Loucy (cell line): ENCODE measurements at regions not wholly inside any gene's neighbourhood (a gene's known extent, or its start where the extent isn't known, plus 50 kb on each side); places are given as distances from the start of the nearest gene placed in this dataset.

Experiments
- H2AFZ ChIP-seq: fragments of 200-600 bp; sonication (generic); 2 replicates; pipeline ENCODE4 v1.6.0; 2016; ENCODE audit warnings: antibody characterized with exemption, mild to moderate bottlenecking, low read length, moderate library complexity
- H3F3A ChIP-seq: fragments of 200-600 bp; 2 replicates; pipeline ENCODE4 v1.6.0; 2016; ENCODE audit warnings: antibody characterized with exemption, low read depth, mild to moderate bottlenecking
- H3K27me3 ChIP-seq: fragments of 200-600 bp; sonication (generic); 2 replicates; pipeline ENCODE4 v1.6.1; 2014; ENCODE audit warnings: low read length, mild to moderate bottlenecking; ENCODE audit not compliant: insufficient read depth, poor library complexity, severe bottlenecking
- H3K36me3 ChIP-seq: fragments of 200-600 bp; sonication (generic); 2 replicates; pipeline ENCODE4 v1.6.1; 2016; ENCODE audit warnings: low read length; ENCODE audit not compliant: insufficient read depth
- H3K4me1 ChIP-seq: fragments of 200-600 bp; sonication (generic); 2 replicates; pipeline ENCODE4 v1.5.1; 2014; ENCODE audit warnings: low read length, mild to moderate bottlenecking; ENCODE audit not compliant: insufficient read depth, poor library complexity, severe bottlenecking
- H3K4me2 ChIP-seq: fragments of 200-600 bp; sonication (generic); 2 replicates; pipeline ENCODE4 v1.6.0; 2014; ENCODE audit warnings: antibody characterized with exemption, low read length, low read depth, mild to moderate bottlenecking; ENCODE audit not compliant: poor library complexity, severe bottlenecking
- H3K4me3 ChIP-seq: fragments of 200-600 bp; sonication (generic); 2 replicates; pipeline ENCODE4 v1.5.1; 2014; ENCODE audit warnings: low read length, mild to moderate bottlenecking, mixed read lengths; ENCODE audit not compliant: poor library complexity, severe bottlenecking
- H3K79me2 ChIP-seq: fragments of 200-600 bp; sonication (generic); 2 replicates; pipeline ENCODE4 v1.6.1; 2014; ENCODE audit warnings: low read length; ENCODE audit not compliant: insufficient read depth
- H3K9ac ChIP-seq: fragments of 200-600 bp; sonication (generic); 2 replicates; pipeline ENCODE4 v1.6.0; 2014; ENCODE audit warnings: mild to moderate bottlenecking, low read depth, low read length, moderate library complexity; ENCODE audit not compliant: poor library complexity, severe bottlenecking
- H3K9me2 ChIP-seq: fragments of 200-600 bp; sonication (generic); replicated peaks from 2 replicates; pipeline ENCODE4 v1.6.1; 2016; ENCODE audit warnings: low read depth, low read length, mixed read lengths
- H3K9me3 ChIP-seq: fragments of 200-600 bp; sonication (generic); 2 replicates; pipeline ENCODE4 v1.6.1; 2014; ENCODE audit warnings: mild to moderate bottlenecking, antibody characterized with exemption, low read length, low read depth; ENCODE audit not compliant: insufficient read depth
- H4K20me1 ChIP-seq: fragments of 200-600 bp; sonication (generic); 2 replicates; pipeline ENCODE4 v1.6.0; 2014; ENCODE audit warnings: antibody characterized with exemption, low read length, mild to moderate bottlenecking; ENCODE audit not compliant: insufficient read depth, poor library complexity, severe bottlenecking
- EZH2phosphoT487 ChIP-seq: fragments of 200-600 bp; IDR thresholded peaks from 2 replicates; pipeline ENCODE4 v1.6.1; 2018; ENCODE audit warnings: antibody characterized with exemption, mild to moderate bottlenecking, moderate library complexity, borderline replicate concordance
- TF ChIP-seq, protein P1 (sequence below): fragments of 200-600 bp; sonication (generic); conservative IDR thresholded peaks from 2 replicates; pipeline ENCODE4 v1.5.1; 2014; ENCODE audit warnings: mild to moderate bottlenecking, antibody characterized with exemption, low read length

DNA sequence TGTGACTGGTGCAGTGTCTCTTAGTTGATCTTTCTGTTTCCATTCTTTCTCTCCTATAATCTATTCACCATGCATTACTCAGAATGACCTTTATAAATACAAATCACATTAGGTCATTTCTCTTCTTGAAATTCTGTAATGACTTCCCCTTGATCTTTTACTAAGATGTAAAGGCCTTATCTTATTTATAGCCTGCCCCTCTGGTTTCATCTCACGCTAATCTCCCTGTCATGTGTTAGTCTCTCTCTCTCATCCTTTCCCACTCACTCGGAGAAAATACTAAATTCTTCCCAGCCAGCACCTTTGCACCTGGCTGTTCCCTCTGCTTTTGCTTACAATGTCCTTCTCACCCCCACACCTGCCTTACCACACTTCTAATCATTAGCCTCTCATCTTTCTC, 530.8 kb downstream of the ADCYAP1 start:
- Histone ChIP-seq H3K27me3 (no peaks in the 10 kb centered on the region), H3K79me2 (no peaks in the 10 kb centered on the region), H3F3A (no peaks in the 10 kb centered on the region), H3K9me3 (no peaks in the 10 kb centered on the region), H3K9ac (no peak overlapping the region), H3K9me2 (no peaks in the 10 kb centered on the region), H3K4me1 (no peaks in the 10 kb centered on the region), H2AFZ (no peak overlapping the region), H3K4me2 (no peak overlapping the region), H3K4me3 (no peak overlapping the region), H3K36me3 (no peaks in the 10 kb centered on the region), H4K20me1 (no peaks in the 10 kb centered on the region)
- TF ChIP-seq EZH2phosphoT487: no peak
- TF ChIP-seq, protein P1, sequence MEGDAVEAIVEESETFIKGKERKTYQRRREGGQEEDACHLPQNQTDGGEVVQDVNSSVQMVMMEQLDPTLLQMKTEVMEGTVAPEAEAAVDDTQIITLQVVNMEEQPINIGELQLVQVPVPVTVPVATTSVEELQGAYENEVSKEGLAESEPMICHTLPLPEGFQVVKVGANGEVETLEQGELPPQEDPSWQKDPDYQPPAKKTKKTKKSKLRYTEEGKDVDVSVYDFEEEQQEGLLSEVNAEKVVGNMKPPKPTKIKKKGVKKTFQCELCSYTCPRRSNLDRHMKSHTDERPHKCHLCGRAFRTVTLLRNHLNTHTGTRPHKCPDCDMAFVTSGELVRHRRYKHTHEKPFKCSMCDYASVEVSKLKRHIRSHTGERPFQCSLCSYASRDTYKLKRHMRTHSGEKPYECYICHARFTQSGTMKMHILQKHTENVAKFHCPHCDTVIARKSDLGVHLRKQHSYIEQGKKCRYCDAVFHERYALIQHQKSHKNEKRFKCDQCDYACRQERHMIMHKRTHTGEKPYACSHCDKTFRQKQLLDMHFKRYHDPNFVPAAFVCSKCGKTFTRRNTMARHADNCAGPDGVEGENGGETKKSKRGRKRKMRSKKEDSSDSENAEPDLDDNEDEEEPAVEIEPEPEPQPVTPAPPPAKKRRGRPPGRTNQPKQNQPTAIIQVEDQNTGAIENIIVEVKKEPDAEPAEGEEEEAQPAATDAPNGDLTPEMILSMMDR: no peak

DNA sequence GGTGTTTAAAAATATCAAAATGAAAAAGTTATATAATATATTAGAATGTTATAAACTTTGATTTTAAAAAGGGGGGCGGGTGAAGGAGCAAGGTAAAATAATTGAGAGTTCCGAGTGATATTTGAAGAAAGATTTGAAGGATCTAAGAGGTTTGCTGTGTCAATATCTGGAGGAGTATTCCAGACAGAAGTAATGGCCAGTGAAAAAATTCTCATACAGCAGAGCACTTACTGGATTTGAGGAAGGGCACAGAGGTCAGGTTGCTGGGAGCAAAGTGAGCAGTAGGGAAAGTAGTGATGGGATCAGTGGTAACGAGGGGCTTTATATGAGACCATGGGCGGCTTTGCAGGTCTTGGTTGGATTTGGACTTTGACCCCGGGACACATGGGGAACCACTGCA, 531.5 kb downstream of the ADCYAP1 start:
- H3K9me3 ChIP-seq: no peaks in the 10 kb centered on the region; the same call in 1 of the 2 replicates
- H2AFZ ChIP-seq: no peak overlapping the region
- H3K79me2 ChIP-seq: no peaks in the 10 kb centered on the region
- no peaks in the 10 kb centered on the region for H4K20me1 ChIP-seq
- no peaks in the 10 kb centered on the region for H3K4me1 ChIP-seq
- no peak overlapping the region for H3K4me3 ChIP-seq
- no peak overlapping the region for H3K4me2 ChIP-seq
- H3K9me2 ChIP-seq: no peaks in the 10 kb centered on the region
- no peaks in the 10 kb centered on the region for H3F3A ChIP-seq
- TF ChIP-seq, protein P1: no peak
- TF ChIP-seq EZH2phosphoT487: no peak
- no peak overlapping the region for H3K9ac ChIP-seq
- H3K36me3 ChIP-seq: no peaks in the 10 kb centered on the region
- H3K27me3 ChIP-seq: no peaks in the 10 kb centered on the region

DNA sequence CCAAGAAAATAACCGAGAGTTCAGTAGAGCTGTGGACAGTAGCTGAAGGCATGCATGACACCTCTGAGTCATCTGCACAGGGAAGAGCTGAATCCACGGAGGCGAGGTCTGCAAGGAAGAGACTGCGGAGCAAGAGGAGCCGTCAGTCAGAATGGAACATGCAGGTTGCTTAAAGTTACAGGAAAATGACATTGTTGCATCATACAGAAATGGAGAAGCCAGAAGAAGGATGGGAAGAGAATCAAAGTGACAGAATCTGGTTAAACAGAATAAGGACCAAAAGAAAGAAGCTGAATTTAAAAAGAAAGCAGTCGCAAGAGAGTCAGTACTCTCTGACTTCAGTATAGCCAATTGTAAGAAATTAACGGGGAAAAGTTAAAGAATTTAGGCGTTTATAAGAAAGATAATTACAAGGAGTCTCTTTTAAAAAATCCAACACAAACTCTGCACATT, 533.8 kb downstream of the ADCYAP1 start:
- Histone ChIP-seq H3K9ac (no peak overlapping the region), H3K4me2 (no peak overlapping the region), H4K20me1 (no peaks in the 10 kb centered on the region), H2AFZ (no peak overlapping the region), H3F3A (no peaks in the 10 kb centered on the region), H3K9me3 (no peaks in the 10 kb centered on the region; the same call in 1 of the 2 replicates), H3K79me2 (no peaks in the 10 kb centered on the region), H3K9me2 (no peaks in the 10 kb centered on the region), H3K27me3 (no peaks in the 10 kb centered on the region), H3K4me3 (no peak overlapping the region), H3K36me3 (no peaks in the 10 kb centered on the region), H3K4me1 (no peaks in the 10 kb centered on the region)
- TF ChIP-seq EZH2phosphoT487: no peak
- TF ChIP-seq, protein P1: no peak
